ENCODE measurements at regions not wholly inside any gene's neighbourhood (a gene's known extent, or its start where the extent isn't known, plus 50 kb on each side); places are given as distances from the start of the nearest gene placed in this dataset.

DNA sequence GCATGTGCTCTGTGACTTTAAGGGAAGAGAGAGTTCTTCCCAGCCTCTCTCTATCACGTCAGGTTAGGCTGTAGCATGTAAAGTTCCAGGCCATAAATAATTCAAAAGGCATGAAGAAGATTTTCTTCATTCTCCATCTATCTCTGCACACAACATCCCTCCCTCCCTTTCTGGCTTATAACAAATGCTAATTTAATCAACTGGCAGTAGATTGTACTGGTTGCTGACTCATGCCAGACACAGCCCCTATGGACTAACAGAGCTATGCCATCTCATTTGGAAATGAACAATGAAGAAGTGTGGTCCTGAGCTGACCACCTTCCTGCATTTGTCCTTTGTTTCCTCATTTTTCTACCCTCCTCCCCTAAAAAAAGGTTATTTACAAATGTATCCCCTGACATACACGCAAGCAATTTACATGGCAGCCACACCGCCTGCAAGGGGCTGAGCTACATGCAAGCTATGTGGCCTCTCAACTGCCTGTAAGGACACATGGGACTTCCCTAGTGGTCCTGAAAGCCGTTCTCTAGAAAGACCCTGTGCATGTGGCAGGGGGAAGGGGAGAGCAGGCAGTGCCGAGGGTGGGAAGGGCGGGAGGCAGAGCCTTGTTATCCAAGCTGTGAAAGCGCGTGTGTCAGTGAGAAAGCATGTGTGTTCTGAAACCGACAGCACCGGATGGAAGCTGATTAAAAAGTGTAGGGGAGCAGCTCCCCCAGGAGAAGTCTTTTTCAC lies 90.9 kb upstream of the KLF7 start:
- H3K4me1 ChIP-seq (ENCODE audit: insufficient read depth), result peaks cover 9% of the 10 kb centered on the region
- H3K27ac ChIP-seq, result no peak overlapping the region
- H3K9me3 ChIP-seq, result no peaks in the 10 kb centered on the region
- no peak overlapping the region for H3K4me3 ChIP-seq
- no peak for DNase-seq
- 67 to 69% (median 68%) methylated on average over 10 of the region's 10 CpGs for WGBS, 3 donors
- no peaks in the 10 kb centered on the region for H3K36me3 ChIP-seq
- no peaks in the 10 kb centered on the region for H3K27me3 ChIP-seq
- intact Hi-C loops (cut with DNase I), result loop anchor here in 1 of 4 donors (5.0 kb wide), 1 partner anchor 89 kb away; the partner anchor contains the start of gene KLF7
- TF ChIP-seq POLR2A (IDR thresholded peaks at IDR 0.05), result no peak
- TF ChIP-seq, protein P1, sequence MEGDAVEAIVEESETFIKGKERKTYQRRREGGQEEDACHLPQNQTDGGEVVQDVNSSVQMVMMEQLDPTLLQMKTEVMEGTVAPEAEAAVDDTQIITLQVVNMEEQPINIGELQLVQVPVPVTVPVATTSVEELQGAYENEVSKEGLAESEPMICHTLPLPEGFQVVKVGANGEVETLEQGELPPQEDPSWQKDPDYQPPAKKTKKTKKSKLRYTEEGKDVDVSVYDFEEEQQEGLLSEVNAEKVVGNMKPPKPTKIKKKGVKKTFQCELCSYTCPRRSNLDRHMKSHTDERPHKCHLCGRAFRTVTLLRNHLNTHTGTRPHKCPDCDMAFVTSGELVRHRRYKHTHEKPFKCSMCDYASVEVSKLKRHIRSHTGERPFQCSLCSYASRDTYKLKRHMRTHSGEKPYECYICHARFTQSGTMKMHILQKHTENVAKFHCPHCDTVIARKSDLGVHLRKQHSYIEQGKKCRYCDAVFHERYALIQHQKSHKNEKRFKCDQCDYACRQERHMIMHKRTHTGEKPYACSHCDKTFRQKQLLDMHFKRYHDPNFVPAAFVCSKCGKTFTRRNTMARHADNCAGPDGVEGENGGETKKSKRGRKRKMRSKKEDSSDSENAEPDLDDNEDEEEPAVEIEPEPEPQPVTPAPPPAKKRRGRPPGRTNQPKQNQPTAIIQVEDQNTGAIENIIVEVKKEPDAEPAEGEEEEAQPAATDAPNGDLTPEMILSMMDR (IDR thresholded peaks at IDR 0.05), result no peak
- TF ChIP-seq EP300 (IDR thresholded peaks at IDR 0.05), result no peak

DNA sequence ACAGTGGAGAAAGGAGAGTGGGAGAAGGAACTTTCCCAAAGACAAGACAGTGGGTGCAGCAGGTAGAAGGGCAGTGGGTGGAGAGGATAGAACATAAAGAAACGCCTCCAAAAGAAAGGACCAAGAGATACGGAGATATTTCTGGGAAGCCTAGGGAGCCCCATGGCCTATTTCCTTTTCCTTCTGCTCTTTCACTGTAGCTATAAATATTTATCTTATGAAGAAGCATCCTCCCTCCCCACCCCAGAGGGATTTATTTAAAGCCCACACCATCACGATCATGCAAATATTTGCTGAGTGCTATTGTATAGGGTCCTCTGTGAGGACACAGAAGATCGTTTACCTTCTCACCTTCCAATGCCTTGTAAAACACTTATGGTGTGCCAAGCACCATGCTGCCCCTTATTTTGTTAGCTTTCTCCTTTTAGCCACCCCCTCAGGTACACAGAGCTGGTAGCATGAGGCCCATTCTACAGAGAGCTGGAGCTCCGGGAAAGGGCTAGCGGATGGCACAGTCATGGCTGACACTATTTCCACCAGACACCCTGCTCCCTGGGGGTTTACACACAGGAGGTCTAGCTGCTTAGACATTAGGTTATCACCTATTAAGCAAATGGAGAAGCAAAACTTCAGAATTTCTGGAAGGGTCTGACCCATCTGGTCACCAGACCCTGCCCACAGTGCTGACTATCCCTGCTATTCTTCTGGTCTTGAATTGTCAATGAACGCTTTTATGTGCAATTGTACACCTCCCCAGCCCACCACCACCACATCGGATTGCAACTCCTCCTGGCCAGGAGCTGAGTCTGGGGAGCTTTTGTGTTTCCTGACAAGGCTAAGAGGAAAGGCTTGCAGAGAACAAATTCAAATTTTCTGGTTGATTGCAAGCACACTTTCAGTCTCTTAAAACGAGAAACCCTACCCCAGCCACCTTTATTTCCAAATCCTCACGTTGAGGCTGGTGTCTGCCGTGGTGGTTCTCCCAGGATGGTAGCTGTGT lies 91.8 kb upstream of the KLF7 start:
- Histone ChIP-seq H3K27ac (no peak overlapping the region), H3K36me3 (no peaks in the 10 kb centered on the region), H3K4me1 (ENCODE audit: insufficient read depth) (peaks cover 9% of the 10 kb centered on the region), H3K4me3 (no peak overlapping the region), H3K9me3 (no peaks in the 10 kb centered on the region), H3K27me3 (no peaks in the 10 kb centered on the region)
- no peak for DNase-seq
- 45 to 51% (median 47%) methylated on average over 11 of the region's 11 CpGs for WGBS, 3 donors
- no peak for TF ChIP-seq EP300 (IDR thresholded peaks at IDR 0.05)
- no peak for TF ChIP-seq POLR2A (IDR thresholded peaks at IDR 0.05)
- TF ChIP-seq, protein P1 (IDR thresholded peaks at IDR 0.05), result no peak
- intact Hi-C loops (cut with DNase I), result loop anchor here in 1 of 4 donors (5.0 kb wide), 1 partner anchor 90 kb away; the partner anchor contains the start of gene KLF7

DNA sequence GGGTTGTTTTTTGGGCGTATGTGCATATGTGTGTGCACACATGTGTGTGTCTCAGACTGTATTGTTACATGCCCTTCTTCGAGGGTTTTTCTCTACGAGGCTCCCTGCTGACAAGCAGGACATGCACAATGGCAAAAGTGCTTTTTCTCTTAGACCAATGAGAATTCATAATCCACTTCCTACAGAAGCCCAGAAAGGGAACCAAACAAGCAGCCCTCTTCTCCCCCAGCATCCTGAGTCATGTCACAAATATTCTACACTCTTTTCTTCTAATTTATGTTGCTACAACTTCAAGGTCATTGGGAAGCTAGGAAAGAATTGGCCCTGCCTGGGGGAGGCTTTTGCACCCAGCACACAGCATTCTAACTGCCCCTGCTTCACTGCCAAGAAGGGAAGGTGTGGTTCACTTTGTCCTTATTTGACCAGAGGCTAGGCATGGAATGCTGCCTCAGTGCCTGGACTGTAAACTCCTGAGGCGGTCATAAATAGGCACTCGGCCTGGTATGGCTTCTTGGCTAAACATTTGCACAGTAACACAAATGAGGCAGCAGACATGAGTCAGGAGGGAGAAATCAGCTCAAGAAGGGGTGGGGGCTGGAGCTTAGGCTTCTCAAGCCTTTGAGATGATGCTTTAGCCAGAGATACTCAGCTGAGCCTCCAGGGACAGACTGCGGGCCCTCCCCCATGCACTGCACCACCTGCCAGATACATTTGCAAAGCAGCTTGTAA lies 92.7 kb upstream of the KLF7 start:
- peaks cover 9% of the 10 kb centered on the region for H3K4me1 ChIP-seq (ENCODE audit: insufficient read depth)
- WGBS, 3 donors, result 6 to 7% (median 6%) methylated on average over 6 of the region's 6 CpGs
- H3K9me3 ChIP-seq, result no peaks in the 10 kb centered on the region
- H3K4me3 ChIP-seq, result no peak overlapping the region
- intact Hi-C loops (cut with DNase I), result loop anchor here in 1 of 4 donors (5.0 kb wide), 1 partner anchor 91 kb away; the partner anchor contains the start of gene KLF7
- no peak overlapping the region for H3K27ac ChIP-seq
- H3K36me3 ChIP-seq, result no peaks in the 10 kb centered on the region
- peak; percentile 63 to 86 (median 77) for DNase-seq
- TF ChIP-seq, protein P1 (IDR thresholded peaks at IDR 0.05), result no peak
- TF ChIP-seq EP300 (IDR thresholded peaks at IDR 0.05), result peak; percentile 38
- H3K27me3 ChIP-seq, result no peaks in the 10 kb centered on the region

DNA sequence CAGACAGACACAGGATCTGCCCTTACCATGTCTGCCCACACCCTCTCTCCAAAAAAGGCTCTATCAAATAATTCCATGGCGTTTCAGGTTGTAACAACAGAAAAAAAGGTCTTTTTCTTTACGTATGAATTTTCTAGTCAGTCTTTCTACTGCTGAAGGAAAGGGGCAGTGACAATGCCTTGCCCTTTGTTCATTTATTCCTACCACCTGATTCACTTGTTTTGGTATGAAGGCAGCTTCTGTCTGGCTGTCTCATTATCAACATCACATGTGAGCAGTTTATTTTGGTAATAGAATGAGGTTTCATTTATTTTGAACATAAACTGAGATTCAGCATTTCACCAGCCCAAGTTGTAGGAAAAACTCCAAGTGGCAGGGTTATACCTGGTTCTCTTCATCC lies 94.3 kb upstream of the KLF7 start:
- DNase-seq, result no peak
- intact Hi-C loops (cut with DNase I), result no loop called here
- Histone ChIP-seq H3K27me3 (no peaks in the 10 kb centered on the region), H3K27ac (no peak overlapping the region), H3K36me3 (no peaks in the 10 kb centered on the region), H3K4me1 (ENCODE audit: insufficient read depth) (peaks cover 8% of the 10 kb centered on the region), H3K4me3 (no peak overlapping the region), H3K9me3 (no peaks in the 10 kb centered on the region)
- TF ChIP-seq, protein P1 (IDR thresholded peaks at IDR 0.05), result no peak
- no peak for TF ChIP-seq POLR2A (IDR thresholded peaks at IDR 0.05)
- no peak for TF ChIP-seq EP300 (IDR thresholded peaks at IDR 0.05)
- WGBS, 3 donors, result 40 to 66% (median 57%) methylated on average over 2 of the region's 2 CpGs

Measured in ovary (tissue), 7 donors.